ENCODE measurements at regions not wholly inside any gene's neighbourhood (a gene's known extent, or its start where the extent isn't known, plus 50 kb on each side); places are given as distances from the start of the nearest gene placed in this dataset.

DNA sequence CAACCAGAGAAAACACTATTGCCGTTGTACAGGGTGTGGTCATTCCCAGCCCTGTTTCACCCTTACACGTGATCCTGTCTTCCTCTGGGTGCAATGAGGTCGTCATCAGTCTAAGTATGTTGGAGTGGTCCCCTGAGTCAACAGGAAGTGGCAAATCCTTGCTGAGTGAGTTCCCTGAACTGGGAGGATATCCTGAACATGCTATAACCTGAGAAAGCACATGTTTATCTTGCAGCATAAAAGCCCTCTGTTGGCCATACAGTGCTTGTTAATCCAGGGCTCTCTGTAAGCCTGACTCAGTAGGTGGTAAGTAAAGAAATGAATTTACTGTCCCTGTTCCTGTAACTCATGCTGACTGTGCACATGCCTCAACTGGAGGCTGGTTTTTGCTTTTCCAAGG is 477.8 kb upstream of the RGMA start:
- TF ChIP-seq, protein P1, sequence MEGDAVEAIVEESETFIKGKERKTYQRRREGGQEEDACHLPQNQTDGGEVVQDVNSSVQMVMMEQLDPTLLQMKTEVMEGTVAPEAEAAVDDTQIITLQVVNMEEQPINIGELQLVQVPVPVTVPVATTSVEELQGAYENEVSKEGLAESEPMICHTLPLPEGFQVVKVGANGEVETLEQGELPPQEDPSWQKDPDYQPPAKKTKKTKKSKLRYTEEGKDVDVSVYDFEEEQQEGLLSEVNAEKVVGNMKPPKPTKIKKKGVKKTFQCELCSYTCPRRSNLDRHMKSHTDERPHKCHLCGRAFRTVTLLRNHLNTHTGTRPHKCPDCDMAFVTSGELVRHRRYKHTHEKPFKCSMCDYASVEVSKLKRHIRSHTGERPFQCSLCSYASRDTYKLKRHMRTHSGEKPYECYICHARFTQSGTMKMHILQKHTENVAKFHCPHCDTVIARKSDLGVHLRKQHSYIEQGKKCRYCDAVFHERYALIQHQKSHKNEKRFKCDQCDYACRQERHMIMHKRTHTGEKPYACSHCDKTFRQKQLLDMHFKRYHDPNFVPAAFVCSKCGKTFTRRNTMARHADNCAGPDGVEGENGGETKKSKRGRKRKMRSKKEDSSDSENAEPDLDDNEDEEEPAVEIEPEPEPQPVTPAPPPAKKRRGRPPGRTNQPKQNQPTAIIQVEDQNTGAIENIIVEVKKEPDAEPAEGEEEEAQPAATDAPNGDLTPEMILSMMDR (IDR thresholded peaks at IDR 0.05), result no peak
- TF ChIP-seq, protein P2, sequence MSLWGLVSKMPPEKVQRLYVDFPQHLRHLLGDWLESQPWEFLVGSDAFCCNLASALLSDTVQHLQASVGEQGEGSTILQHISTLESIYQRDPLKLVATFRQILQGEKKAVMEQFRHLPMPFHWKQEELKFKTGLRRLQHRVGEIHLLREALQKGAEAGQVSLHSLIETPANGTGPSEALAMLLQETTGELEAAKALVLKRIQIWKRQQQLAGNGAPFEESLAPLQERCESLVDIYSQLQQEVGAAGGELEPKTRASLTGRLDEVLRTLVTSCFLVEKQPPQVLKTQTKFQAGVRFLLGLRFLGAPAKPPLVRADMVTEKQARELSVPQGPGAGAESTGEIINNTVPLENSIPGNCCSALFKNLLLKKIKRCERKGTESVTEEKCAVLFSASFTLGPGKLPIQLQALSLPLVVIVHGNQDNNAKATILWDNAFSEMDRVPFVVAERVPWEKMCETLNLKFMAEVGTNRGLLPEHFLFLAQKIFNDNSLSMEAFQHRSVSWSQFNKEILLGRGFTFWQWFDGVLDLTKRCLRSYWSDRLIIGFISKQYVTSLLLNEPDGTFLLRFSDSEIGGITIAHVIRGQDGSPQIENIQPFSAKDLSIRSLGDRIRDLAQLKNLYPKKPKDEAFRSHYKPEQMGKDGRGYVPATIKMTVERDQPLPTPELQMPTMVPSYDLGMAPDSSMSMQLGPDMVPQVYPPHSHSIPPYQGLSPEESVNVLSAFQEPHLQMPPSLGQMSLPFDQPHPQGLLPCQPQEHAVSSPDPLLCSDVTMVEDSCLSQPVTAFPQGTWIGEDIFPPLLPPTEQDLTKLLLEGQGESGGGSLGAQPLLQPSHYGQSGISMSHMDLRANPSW (CRISPR knock-in tag; conservative IDR thresholded peaks at IDR 0.05; ENCODE audit: low read depth), result no peak
- no peak for TF ChIP-seq ESRRA (CRISPR knock-in tag; IDR thresholded peaks at IDR 0.05; ENCODE audit: borderline replicate concordance)
- TF ChIP-seq, protein P3, sequence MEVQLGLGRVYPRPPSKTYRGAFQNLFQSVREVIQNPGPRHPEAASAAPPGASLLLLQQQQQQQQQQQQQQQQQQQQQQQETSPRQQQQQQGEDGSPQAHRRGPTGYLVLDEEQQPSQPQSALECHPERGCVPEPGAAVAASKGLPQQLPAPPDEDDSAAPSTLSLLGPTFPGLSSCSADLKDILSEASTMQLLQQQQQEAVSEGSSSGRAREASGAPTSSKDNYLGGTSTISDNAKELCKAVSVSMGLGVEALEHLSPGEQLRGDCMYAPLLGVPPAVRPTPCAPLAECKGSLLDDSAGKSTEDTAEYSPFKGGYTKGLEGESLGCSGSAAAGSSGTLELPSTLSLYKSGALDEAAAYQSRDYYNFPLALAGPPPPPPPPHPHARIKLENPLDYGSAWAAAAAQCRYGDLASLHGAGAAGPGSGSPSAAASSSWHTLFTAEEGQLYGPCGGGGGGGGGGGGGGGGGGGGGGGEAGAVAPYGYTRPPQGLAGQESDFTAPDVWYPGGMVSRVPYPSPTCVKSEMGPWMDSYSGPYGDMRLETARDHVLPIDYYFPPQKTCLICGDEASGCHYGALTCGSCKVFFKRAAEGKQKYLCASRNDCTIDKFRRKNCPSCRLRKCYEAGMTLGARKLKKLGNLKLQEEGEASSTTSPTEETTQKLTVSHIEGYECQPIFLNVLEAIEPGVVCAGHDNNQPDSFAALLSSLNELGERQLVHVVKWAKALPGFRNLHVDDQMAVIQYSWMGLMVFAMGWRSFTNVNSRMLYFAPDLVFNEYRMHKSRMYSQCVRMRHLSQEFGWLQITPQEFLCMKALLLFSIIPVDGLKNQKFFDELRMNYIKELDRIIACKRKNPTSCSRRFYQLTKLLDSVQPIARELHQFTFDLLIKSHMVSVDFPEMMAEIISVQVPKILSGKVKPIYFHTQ (CRISPR knock-in tag; IDR thresholded peaks at IDR 0.05), result no peak
- no peak for TF ChIP-seq CREB1 (CRISPR knock-in tag; IDR thresholded peaks at IDR 0.05)
- TF ChIP-seq ZBTB21 (CRISPR knock-in tag; IDR thresholded peaks at IDR 0.05; ENCODE audit: borderline replicate concordance), result no peak
- TF ChIP-seq, protein P4, sequence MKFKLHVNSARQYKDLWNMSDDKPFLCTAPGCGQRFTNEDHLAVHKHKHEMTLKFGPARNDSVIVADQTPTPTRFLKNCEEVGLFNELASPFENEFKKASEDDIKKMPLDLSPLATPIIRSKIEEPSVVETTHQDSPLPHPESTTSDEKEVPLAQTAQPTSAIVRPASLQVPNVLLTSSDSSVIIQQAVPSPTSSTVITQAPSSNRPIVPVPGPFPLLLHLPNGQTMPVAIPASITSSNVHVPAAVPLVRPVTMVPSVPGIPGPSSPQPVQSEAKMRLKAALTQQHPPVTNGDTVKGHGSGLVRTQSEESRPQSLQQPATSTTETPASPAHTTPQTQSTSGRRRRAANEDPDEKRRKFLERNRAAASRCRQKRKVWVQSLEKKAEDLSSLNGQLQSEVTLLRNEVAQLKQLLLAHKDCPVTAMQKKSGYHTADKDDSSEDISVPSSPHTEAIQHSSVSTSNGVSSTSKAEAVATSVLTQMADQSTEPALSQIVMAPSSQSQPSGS (CRISPR knock-in tag; IDR thresholded peaks at IDR 0.05; ENCODE audit: borderline replicate concordance, low read depth), result no peak
